ENCODE measurements at regions not wholly inside any gene's neighbourhood (a gene's known extent, or its start where the extent isn't known, plus 50 kb on each side); places are given as distances from the start of the nearest gene placed in this dataset.

- TF ChIP-seq HDGF (IDR thresholded peaks at IDR 0.05; ENCODE audit: borderline replicate concordance) (no peak), FOXK2 (IDR thresholded peaks at IDR 0.05) (no peak), SP1 (IDR thresholded peaks at IDR 0.05) (no peak), ZNF384 (IDR thresholded peaks at IDR 0.05) (no peak), SUZ12 (IDR thresholded peaks at IDR 0.05) (no peak)
Measured at GRCh38 chr4:29632199-29632598, 1088.0 kb upstream of the PCDH7 start.

Data from HEK293T (cell line).